DOHH2 (cell line): ENCODE measurements at regions not wholly inside any gene's neighbourhood (a gene's known extent, or its start where the extent isn't known, plus 50 kb on each side); places are given as distances from the start of the nearest gene placed in this dataset.

Source experiments
- H3F3A ChIP-seq: fragments of 200-600 bp; sonication (generic), shearing (Covaris generic); 2 replicates; pipeline ENCODE4 v1.6.0; 2016; ENCODE audit warnings: antibody characterized with exemption, mild to moderate bottlenecking; ENCODE audit not compliant: control insufficient read depth, insufficient read depth
- H3K27ac ChIP-seq: fragments of 200-600 bp; sonication (generic); 2 replicates; pipeline ENCODE4 v1.5.1; 2014; ENCODE audit warnings: low read depth, mild to moderate bottlenecking, low read length, moderate library complexity
- H3K27me3 ChIP-seq: fragments of 200-600 bp; sonication (generic); 2 replicates; pipeline ENCODE4 v1.6.1; 2014; ENCODE audit warnings: mild to moderate bottlenecking, low read length, mixed read lengths; ENCODE audit not compliant: control insufficient read depth
- H3K36me3 ChIP-seq: fragments of 200-600 bp; sonication (generic); 2 replicates; pipeline ENCODE4 v1.6.1; 2014; ENCODE audit warnings: mild to moderate bottlenecking, low read length, moderate library complexity, mixed read lengths; ENCODE audit not compliant: control insufficient read depth
- H3K4me1 ChIP-seq: fragments of 200-600 bp; sonication (generic); 2 replicates; pipeline ENCODE4 v1.6.1; 2014; ENCODE audit warnings: mild to moderate bottlenecking, low read length, mixed read lengths; ENCODE audit not compliant: control insufficient read depth
- H3K4me2 ChIP-seq: fragments of 200-600 bp; sonication (generic); 2 replicates; pipeline ENCODE4 v1.6.0; 2014; ENCODE audit warnings: mild to moderate bottlenecking, low read length, moderate library complexity
- H3K4me3 ChIP-seq: fragments of 200-600 bp; sonication (generic); 2 replicates; pipeline ENCODE4 v1.5.1; 2014; ENCODE audit warnings: mild to moderate bottlenecking, low read length, mixed read lengths
- H3K79me2 ChIP-seq: fragments of 200-600 bp; sonication (generic); 2 replicates; pipeline ENCODE4 v1.6.1; 2014; ENCODE audit warnings: mild to moderate bottlenecking, low read length, mixed read lengths; ENCODE audit not compliant: control insufficient read depth
- H3K9me2 ChIP-seq: fragments of 200-600 bp; sonication (generic); replicated peaks from 2 replicates; pipeline ENCODE4 v1.6.1; 2014; ENCODE audit warnings: mild to moderate bottlenecking, low read length, mixed read lengths; ENCODE audit not compliant: control insufficient read depth
- H3K9me3 ChIP-seq: fragments of 200-600 bp; sonication (generic); 2 replicates; pipeline ENCODE4 v1.6.1; 2014; ENCODE audit warnings: antibody characterized with exemption, low read length, mixed read lengths; ENCODE audit not compliant: control insufficient read depth, insufficient read depth
- H4K20me1 ChIP-seq: fragments of 200-600 bp; sonication (generic); 2 replicates; pipeline ENCODE4 v1.6.0; 2014; ENCODE audit warnings: low read depth, mild to moderate bottlenecking, antibody characterized with exemption, low read length, moderate library complexity; ENCODE audit not compliant: control insufficient read depth, insufficient read depth
- CTCF ChIP-seq: fragments of 200-600 bp; sonication (generic); IDR thresholded peaks from one replicate; pipeline ENCODE4 v1.5.1; 2014; ENCODE audit warnings: antibody characterized with exemption, mild to moderate bottlenecking, low read depth, low read length; ENCODE audit not compliant: poor library complexity, severe bottlenecking
- EZH2phosphoT487 ChIP-seq: fragments of 200-600 bp; sonication (generic); IDR thresholded peaks from 2 replicates; pipeline ENCODE4 v1.6.1; 2017; ENCODE audit warnings: borderline replicate concordance, mild to moderate bottlenecking, antibody characterized with exemption, low read length, moderate library complexity, mixed read lengths

- Histone ChIP-seq H4K20me1 (no peaks in the 10 kb centered on the region), H3K4me3 (no peak overlapping the region), H3K79me2 (no peaks in the 10 kb centered on the region), H3K9me3 (no peaks in the 10 kb centered on the region), H3K9me2 (no peaks in the 10 kb centered on the region), H3F3A (no peaks in the 10 kb centered on the region), H3K36me3 (no peaks in the 10 kb centered on the region), H3K27ac (no peak overlapping the region), H3K4me1 (no peaks in the 10 kb centered on the region), H3K4me2 (no peak overlapping the region), H3K27me3 (no peaks in the 10 kb centered on the region)
- TF ChIP-seq CTCF (no peak), EZH2phosphoT487 (no peak)
Observed at GRCh38 chr20:52476074-52476750, 284.6 kb upstream of the ZFP64 start.

- Histone ChIP-seq H3K79me2 (no peaks in the 10 kb centered on the region), H3K36me3 (no peaks in the 10 kb centered on the region), H3F3A (no peaks in the 10 kb centered on the region), H3K9me3 (no peaks in the 10 kb centered on the region), H3K4me3 (no peak overlapping the region), H3K27ac (no peak overlapping the region), H3K27me3 (no peaks in the 10 kb centered on the region), H3K4me2 (no peak overlapping the region), H3K9me2 (no peaks in the 10 kb centered on the region), H4K20me1 (no peaks in the 10 kb centered on the region), H3K4me1 (no peaks in the 10 kb centered on the region)
- TF ChIP-seq EZH2phosphoT487 (no peak), CTCF (no peak)
Observed at GRCh38 chr20:52473186-52473585, 281.6 kb upstream of the ZFP64 start.

- no peak for TF ChIP-seq EZH2phosphoT487
- no peak for TF ChIP-seq CTCF
- H3K4me2 ChIP-seq: no peak overlapping the region
- H3K4me3 ChIP-seq: no peak overlapping the region
- no peaks in the 10 kb centered on the region for H3K79me2 ChIP-seq
- no peaks in the 10 kb centered on the region for H3K27me3 ChIP-seq
- H3K4me1 ChIP-seq: no peaks in the 10 kb centered on the region
- no peak overlapping the region for H3K27ac ChIP-seq
- no peaks in the 10 kb centered on the region for H3K9me3 ChIP-seq
- H3K9me2 ChIP-seq: no peaks in the 10 kb centered on the region
- H3F3A ChIP-seq: no peaks in the 10 kb centered on the region
- no peaks in the 10 kb centered on the region for H4K20me1 ChIP-seq
- no peaks in the 10 kb centered on the region for H3K36me3 ChIP-seq
Observed at GRCh38 chr20:52470561-52470960, 279.0 kb upstream of the ZFP64 start.
